Activated T-cell treated with anti-CD3 and anti-CD28 coated beads, Interleukin-2, amount 50 U/mL, for 48 hours (primary cell): ENCODE measurements at regions not wholly inside any gene's neighbourhood (a gene's known extent, or its start where the extent isn't known, plus 50 kb on each side); places are given as distances from the start of the nearest gene placed in this dataset.

ENCODE experiments used
- DNase-seq, 2 experiments: peaks; one replicate each; pipeline ENCODE4 v3.0.0-alpha.2; 2020

DNA sequence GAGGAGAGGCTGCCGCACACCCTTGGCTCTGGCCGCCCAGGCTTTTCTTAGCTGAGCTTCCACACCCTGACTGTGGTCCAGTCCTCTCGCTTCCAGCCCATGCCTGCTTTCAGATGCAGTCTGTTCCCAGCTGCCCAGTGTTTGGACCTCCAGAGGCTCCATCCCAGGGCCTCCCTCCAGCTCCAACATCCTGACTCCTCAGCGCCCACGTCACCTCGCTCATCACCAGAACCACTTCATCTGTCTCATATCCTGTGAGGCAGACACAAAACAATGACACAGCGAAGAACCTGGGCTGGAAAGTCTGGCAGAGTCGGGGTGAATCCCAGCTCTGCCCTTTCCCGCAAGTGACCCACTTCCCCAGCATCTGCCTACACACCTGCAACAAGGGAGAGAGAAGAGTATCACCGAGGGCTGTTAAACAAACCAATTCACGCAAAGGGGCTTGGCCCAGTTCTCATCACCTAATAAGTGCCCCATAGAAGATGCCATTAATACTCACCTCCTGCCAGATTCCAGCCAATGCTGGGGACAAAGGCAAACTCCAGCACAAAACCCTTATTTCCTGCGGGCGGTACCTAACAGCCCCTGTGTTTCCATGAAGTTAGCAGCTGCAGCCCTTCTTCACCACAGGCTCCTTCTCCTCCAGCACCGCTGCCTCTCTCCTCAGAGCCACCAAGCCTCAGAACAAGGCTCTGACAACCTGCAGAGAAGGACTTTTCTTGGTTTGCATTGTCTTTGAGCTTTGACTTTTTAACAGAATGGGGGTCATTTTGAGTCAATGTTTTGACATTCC is 133.4 kb upstream of the CDH4 start:
- no peak for DNase-seq

DNA sequence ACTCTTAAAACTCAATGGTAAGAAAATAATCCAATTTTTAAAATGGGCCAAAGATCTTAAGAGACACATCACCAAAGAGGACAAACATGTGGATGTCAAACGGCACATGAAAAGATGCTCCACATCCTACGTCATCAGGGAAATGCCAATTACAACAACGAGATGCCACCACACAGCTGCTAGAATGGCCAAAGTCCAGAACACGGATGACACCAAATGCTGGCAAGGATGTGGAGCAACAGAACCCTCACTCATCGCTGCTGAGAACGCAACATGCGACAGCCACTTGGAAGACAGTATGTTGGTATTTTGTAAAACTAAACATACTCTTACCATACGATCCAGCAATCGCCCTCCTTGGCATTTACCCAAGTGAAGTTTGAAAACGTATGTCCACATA is 132.8 kb upstream of the CDH4 start:
- no peak for DNase-seq

DNA sequence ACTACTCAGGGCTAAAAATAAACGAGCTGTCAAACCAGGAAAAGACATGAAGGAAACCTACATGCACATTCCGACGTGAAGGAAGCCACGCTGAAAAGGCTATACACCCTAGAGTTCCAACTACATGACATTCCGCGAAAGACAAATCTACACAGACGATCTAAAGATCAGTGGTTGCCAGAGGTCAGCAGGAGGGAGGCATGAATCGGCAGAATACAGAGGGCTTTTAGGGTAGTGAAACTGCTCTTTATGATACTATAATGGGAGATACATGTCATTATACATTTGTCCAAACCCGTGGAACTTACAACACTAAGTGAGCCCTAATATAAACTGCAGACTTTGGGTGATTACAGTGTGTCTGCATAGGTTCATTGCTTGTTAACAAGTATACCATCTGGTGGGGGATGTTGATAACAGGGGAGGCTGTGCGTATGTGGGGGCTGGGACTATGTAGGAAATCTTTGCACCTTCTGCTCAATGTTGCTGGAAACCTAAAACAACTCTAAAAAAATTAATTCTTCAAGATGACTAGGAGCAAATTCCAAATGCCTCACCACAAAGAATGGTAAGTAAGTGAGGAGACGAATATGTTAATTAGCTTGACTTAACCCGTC is 132.2 kb upstream of the CDH4 start:
- no peak for DNase-seq

DNA sequence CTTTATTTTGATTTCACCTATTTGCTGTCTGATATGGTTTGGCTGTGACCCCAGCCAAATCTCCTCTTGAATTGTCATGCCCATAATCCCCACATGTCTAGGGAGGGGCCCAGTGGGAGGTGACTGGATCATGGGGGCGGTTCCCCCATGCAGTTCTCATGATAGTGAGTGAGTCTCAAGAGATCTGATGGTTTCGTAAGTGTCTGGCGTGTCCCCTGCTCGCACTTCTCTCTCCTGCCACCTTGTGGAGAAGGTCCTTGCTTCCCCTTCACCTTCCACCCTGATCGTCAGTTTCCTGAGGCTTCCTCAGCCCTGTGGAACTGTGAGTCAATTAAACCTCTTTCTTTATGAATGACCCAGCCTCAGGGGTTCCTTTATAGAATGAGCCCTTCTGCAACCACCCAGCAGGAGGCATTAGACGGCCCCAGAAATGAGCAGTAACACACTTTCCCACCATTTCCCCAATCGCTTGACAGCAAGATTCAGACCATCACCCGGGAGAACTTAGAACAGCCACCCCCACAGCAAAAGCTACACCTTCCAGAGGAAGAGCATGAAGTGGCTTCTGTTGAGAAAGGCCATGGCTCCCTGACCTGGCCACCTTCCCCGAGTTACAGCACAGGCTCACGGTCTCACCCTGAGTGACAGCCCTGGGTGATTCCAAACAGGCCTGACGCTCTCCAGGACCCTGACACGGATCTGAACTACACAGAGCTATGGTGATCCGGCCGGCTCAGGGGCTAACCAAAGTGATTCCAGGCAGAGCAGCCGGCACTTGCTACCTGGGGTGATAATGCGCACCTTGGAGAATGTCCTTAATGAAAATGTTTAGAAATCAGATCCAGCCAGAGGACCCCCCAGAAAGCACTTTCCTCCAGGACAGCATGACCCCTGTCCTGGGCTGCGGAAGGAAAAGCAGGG is 131.2 kb upstream of the CDH4 start:
- peak; percentile 37 to 43 for DNase-seq

DNA sequence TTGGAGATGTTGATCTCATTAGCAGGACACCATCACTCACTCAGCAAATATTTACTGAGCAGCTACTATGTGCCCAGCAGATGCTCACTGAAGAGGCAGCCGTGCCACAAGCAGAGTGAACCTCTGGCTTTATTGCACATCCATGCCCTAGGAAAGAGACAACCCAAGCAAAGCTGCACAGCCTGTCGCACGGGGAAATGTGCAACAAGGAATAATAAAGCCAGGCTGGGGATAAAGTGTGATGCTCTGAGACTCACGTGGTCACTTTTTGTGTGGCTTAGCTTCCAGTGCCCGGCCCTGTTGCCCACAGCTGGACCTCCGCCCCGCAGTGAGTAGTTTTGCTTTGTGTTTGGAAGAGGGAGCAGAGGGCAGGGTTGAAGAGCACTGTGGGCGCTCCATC is 130.4 kb upstream of the CDH4 start:
- DNase-seq = no peak

DNA sequence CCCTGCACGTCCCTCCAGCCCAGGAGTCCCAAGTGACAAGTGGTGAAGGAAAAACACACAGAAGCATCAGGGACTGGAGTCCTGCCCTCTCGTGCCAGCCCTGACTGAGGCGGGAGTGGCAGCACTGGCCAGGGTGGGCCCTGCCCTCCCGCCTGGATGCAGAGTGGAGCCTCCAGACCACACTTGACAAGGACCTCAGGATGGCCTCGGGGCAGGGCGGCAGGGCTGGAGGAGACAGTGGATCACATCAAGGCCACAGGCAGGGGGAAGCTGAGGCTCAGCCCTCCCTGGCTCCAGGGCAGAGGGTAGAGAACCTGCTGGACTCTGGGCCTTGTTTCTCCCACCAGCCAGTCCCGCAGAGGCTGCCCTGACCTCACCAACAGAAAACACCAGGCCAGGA is 128.8 kb upstream of the CDH4 start:
- no peak for DNase-seq

DNA sequence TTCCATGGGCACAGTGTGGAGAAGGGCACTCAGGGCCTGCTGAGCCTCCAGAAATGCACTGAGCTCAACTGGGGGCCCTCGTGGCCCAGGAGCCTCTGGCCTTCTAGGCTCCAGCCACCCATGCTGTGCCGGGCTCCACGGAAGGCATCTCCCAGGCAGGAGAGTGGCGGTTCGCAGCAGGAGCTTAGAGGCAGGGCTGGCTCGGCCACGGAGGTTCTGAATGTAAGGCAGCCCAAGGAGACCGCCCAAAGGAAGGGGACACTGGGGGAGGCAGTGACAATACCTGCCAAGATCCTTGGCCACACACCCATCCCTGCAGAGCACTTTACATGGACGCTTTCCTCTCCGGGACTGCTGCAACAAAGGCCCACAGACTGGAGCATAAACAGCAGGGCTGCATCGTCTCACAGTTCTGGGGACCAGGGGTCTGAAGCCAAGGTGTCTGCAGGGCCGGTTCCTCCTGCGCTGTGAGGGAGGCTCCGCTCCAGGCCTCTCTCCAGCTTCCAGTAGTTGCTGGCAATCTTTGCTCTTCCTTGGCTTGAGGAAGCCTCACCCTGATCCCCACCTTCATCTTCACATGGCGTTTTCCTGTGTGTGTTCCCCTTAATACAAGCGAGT is 128.2 kb upstream of the CDH4 start:
- DNase-seq = no peak

DNA sequence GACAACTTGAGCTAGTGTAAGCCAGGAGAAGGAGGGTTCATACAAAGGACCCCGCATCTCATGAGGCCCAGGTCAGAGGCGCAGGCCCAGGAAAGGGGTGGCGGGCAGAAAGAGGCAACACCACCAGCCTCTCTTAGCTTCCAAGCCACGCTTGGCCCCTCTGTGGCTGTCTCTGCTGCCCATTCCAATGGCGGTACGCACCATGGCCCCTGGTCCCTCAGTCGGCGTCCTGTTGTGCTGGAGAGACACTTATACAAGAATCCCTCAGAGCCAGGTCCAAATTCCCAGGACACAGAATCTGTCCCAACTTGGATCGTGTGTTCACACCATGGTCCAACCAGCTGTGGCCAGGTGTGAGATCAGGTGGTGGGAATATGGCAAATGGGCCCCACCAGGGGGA is 127.0 kb upstream of the CDH4 start:
- DNase-seq = no peak

DNA sequence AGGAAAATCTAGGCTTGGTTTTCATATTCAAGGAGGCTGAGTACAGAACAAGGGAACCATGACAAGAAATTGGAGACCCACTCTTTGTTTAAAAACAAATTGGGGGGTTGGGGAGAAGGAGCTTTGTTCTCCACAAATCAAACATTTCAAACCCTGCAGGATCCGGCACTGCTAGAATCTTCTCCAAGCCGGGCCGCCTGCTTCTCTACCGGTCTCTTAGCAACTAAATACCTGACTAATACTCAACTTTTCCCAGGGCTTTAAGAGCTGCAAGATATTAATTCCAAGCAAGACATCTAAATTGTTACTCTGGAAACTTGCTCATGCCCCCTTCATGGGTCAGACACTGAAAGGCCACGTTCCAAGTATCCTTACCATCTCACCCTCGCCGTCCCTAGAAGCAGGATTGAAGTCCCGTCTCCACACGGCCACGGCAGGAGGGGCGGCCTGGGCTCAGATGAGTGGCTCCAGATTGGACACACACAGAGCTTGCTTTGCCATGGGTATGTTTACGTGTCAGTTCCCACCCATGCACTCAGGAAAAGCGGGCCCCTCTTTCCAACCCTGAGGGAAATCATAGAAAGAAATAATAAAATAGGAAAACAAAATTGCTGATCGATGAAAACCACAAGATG is 126.4 kb upstream of the CDH4 start:
- no peak for DNase-seq

DNA sequence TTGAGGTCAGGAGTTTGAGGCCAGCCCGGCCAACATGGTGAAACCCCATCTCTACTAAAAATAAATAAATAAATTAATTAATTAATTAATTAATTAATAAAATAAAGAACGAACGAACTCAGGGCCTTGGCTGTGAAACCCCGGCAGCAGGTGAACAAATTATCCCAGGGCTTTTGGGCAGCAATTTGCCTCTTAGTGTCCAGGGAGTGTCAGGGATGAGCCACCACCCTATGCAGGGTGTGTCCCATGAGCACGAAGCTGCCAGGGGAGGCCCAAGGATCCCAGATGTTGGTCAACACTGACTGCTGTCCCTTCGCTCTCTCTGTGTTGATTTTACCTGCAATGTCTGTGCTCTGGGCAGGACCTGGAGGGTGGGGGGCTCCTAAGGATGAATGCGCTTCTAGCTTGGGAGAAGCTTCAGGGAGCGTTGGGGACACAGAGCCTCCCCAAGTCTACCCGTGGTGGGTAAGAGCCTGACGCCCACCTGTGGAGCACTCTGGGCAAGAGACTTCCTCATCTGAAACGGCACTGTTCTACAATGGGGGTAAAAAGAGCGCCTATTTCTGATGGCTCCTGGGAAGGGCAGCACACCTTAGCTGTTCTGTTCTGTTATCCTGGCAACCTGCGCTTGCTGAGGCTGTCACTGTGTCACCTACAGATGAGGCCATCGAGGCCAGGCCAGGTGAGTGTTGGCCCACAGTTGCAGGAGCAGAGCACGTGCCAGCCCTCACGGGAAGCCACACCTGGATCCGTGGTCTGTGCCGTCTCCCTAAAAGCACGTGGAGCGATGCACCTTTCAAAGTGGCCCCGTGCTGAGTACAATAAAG is 125.5 kb upstream of the CDH4 start:
- DNase-seq = no peak

DNA sequence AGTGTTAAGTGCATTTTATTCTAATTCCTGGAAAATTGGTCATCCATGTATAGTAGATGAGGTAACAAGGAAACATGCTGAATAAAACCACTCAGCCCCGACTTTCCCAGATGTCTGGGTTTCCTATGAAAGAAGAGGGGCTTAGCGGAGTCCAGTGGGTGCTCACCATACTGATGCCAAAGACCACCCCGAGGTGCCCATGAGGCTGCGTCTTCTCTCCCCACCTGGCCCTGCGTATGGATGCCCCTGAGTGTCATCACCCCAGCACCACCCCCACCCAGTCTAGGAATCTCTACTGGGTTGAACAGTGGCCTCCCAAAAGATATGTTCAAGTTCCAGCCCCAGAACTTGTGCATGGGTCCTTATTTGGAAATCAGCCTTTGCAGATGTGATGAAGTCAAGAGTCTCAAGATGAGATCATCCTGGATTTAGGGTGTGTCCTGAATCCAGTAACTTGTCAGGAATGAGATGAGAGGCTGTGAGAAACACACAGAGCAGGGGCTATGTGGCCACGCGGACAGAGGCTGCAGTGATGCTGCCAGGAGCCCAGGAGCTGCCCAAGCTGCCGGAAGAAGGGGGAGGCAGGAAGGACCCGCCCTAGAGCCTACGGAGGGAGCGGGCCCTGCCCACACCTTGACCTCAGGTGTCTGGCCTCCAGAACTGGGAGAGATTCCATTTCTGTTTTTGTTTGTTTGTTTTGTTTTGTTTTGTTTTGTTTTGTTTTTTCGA is 124.6 kb upstream of the CDH4 start:
- no peak for DNase-seq

DNA sequence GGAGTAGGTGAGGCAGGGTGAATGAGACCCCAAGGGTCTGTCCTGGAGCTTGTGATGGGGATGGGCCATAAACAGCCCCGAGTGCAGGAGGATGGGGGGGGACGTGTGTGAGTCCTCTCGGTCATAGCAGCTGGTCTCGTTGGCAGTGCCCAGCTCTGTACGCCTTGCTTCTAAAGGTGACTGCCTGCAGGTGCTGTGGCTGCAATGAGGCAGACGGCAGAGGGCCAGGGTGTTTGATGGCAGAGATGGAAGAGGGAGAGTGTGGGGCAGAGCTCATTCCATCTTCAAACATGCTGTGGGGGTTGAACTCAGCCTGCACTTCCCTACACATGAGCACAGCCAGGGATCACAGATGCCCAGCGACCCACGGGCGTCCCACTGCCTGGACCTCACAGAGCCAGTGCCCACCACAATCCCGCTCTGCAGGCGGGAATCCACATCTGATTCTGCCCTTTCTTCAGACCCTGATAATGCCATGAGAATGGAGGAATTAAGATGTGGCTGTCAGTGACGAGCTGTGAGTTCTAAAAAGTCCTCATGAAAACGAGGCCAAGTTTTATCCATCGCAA is 123.3 kb upstream of the CDH4 start:
- no peak for DNase-seq

DNA sequence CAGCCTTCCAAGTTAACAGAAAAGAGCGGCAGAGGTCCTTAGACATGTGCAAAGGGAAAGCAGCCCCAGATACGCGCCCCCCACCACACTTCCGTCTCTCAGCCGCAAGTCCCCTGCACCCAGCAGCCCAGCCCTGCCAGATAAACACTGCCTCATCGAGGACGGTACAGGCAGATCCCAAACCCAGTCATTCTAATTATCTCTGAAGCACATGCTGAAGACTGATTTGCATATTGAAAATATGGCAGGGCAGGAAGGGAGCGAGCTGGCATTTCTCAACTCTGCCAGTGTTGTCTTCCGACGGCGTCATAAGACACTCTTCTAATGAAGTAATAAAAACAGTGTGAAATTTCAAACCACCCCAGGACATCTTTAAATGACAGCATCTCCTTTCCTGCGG is 122.8 kb upstream of the CDH4 start:
- no peak for DNase-seq

DNA sequence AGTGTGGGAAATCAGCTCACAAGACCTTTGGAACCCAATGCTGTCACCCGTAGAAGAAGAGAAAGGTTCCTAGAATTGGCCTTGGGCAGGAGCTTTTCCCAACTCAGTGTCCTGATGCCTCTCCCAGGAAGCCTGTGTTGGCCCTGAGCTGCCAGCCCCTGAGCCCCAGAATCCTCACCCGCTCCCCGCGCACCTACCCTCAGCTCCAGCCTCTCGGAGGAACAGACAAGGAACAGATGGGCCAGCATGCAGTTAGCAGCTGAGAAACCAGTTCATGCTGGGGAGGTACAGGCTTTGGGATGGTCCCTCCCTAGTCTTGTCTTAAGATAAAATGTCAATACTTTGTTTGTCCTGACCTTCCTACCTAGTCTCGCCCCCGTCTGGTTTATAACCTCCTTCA is 121.9 kb upstream of the CDH4 start:
- no peak for DNase-seq

DNA sequence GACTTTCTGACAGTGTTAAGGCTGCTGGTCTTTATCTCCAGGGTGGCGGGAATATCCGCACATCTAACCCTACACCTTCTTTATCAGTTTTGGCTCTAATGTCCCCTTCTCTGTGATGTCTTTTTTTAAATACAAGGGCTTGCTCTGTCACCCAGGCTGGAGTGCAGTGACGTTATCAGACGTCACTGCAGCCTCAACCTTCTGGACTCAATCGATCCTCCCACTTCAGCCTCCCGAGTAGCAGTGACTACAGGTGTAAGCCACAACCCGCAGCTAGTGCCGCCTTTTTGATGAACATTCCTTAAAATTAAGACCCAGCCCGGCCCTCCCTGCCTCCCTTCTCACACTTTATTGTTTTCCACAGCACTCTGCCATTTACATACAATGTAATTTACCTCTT is 120.1 kb upstream of the CDH4 start:
- DNase-seq = no peak

DNA sequence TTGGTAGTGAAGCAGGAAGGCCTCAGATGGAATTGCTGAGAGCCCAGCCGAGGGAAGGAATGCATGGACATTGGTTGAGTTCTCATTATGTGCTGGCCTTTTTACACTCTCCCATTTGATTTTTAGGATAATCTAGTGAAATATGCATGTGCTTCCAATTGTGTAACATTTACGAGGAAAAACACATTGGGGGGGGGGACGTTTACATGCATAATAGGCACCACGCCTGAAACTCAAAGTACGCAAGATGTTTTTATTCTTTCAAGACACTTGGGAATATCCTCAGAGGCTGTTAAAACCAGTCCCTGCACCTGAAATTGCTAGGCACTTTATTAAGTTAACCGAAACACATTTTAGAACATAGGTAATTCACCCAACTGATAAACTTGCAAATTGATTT is 118.5 kb upstream of the CDH4 start:
- no peak for DNase-seq

DNA sequence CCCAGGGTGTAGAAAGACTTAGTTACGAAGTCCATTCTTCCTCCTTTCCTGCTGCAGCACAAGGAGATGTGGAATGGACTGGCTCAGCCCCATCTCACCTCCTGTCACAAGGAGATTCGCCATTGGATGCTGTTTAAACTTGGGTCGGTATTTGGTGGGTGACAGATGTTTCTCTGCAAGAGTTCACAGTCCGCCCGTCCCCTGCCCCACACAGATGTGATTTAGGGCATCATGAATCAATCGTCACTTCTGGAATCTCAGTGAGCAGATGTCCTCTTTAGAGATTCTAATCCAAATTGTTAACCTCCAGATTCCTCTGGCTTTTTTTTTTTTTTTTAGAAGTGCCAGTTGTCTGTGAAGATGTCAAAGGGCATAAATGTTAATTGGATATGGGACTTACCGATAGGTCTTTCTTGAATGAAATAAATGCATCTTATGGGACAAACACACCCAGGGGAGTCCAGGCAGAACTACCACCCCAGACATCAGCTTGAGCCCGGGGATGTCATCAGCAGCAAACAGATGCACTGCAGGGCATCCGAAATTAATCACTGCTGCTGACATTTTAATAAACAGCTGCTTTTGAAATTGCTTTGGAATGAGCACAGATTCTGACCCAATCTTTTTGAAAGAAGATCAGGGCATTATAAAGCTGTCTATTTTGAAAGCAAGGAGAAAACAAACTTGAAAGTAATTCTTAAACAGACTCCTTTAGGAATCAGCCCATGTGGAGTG is 117.6 kb upstream of the CDH4 start:
- DNase-seq = no peak

DNA sequence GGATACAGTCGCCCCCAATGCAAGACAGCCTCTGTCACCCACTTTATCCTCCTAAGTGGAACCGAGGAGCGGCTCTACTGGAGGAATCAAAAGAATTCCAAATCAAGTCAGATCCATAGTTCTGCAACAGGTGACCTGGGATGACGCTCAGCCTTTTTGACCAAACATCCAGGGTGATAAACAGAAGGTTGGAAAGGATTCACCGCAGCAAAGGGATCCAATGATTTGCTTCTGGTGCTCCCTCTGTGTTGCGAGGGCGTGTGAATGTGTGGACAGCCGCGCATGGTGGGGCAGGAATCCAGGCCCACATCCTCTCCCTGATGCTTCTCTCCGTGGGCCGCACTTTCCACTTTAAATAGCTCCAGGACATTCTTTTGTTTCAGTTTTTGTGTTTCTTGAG is 116.8 kb upstream of the CDH4 start:
- DNase-seq = no peak

DNA sequence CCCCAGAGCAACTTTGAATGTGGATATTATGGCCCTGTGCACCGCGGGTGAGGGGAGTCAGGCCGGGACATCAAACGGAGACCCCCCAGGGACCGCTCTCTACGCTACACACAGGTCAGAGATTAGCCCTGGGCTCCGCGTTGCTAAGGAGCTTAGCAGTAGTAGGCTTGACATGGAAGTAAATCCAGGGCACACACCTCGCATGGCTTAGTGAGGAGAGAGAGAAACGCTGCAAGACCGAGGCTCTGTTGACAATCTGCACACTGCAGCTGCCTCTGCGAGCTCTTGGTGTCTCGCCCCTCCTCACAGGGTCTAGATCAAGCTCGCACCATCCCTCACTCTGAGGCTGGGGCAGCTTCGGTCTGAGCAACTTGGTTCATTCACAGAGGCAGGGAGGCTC is 116.1 kb upstream of the CDH4 start:
- no peak for DNase-seq

DNA sequence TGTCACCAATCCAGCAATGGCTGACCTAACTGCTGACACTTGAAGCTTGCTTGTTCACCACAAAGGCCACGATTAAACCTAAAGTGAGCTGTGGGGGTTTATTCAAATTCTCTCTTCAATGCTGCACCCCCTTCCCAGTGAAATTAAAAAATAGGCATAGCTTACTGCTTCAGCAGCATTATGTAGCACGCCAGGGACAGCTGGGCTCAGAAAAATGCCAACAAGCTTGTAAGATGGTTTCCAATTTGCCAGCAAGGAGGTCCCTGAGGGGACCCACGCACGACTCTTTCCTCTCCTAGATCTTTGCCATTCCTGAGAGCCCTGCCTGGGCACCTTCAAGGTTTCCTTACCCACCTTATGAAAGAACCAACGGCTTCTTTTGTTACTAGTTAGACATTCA is 113.5 kb upstream of the CDH4 start:
- DNase-seq = no peak
